ENCODE measurements at regions not wholly inside any gene's neighbourhood (a gene's known extent, or its start where the extent isn't known, plus 50 kb on each side); places are given as distances from the start of the nearest gene placed in this dataset.

DNA sequence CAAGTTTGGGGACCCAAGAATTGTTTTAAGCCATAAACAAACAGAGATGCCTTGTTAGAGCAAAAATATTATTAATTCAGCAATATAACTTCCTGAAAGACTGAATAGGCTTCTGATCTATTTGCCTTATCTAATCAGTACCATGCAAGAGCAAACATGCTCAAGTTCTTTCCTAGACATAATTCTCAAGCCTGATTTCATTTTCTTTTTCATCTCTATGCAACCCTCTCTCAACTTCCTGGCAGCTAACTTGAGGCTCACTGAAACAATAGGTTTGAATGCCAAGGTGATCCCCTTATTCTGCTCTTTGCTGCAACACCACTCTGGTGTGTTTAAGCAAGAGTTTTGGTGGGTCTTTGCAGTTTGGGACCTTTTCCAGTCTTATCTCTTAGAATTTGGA lies 230.9 kb upstream of the CD96 start:
- no peak for FAIRE-seq

DNA sequence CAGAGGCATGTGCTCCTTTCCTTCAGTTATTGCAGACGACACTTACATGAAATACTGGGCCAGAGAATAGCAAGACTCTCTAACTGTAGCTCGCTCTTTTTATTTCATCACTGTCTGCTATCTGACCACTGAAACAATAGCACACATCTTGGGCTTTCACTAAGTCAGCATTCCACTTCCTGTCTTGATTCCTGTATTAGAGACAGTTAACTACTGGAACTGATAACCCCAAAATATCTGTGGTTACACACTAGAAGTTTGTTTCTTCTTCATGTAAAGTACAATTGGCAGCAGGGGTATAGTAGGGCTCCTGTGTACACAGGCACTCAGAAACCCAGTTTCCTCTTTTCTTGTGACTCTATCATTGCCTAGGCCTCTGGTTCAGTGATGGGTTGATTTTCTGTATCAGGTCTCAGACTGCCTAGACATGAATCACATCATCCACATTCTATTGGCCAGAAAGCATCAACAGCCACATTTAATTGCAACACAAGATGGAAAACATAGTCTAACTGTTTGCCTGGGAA lies 230.2 kb upstream of the CD96 start:
- H3K9ac ChIP-seq (ENCODE audit: control insufficient read depth, extremely low read depth, insufficient read depth, low read length), result no peak overlapping the region
- dilution Hi-C loops (cut with MboI; ENCODE audit: extremely low pct_ligation_motif_present, low sequenced_read_pairs), result no loop called here

More for the DNA sequence above, 230.9 kb upstream of the CD96 start:
- dilution Hi-C loops (cut with MboI; ENCODE audit: extremely low pct_ligation_motif_present, low sequenced_read_pairs), result no loop called here
- Histone ChIP-seq H3K9me1 (ENCODE audit: control insufficient read depth, extremely low read depth, insufficient read depth, low read length) (no peaks in the 10 kb centered on the region), H3K27me3 (ENCODE audit: control insufficient read depth, extremely low read depth, insufficient read depth, low read length) (no peaks in the 10 kb centered on the region), H3K9ac (ENCODE audit: control insufficient read depth, extremely low read depth, insufficient read depth, low read length) (no peak overlapping the region), H3K4me1 (ENCODE audit: control insufficient read depth, extremely low read depth, insufficient read depth, low read length) (no peaks in the 10 kb centered on the region), H3K4me3 (ENCODE audit: control insufficient read depth in 2 of 3, extremely low read depth in 1 of 3, insufficient read depth in 2 of 3, low read depth in 1 of 3, low read length in 3 of 3) (no peak overlapping the region), H3K27ac (ENCODE audit: control insufficient read depth, insufficient read depth, low read length) (no peak overlapping the region), H3K4me2 (ENCODE audit: control insufficient read depth, extremely low read depth, insufficient read depth, low read depth, low read length) (no peak overlapping the region), H3K9me3 (ENCODE audit: control insufficient read depth, low read depth, low read length) (no peaks in the 10 kb centered on the region), H2AFZ (ENCODE audit: control insufficient read depth, low read length) (no peak overlapping the region), H3K79me2 (ENCODE audit: control insufficient read depth, insufficient read depth, low read length) (no peaks in the 10 kb centered on the region), H4K20me1 (ENCODE audit: control insufficient read depth, extremely low read depth, insufficient read depth, low read length) (no peaks in the 10 kb centered on the region), H3K36me3 (ENCODE audit: control insufficient read depth in 2 of 2, extremely low read depth in 1 of 2, insufficient read depth in 2 of 2, low read length in 2 of 2) (no peaks in the 10 kb centered on the region)
- TF ChIP-seq EZH2 (IDR thresholded peaks at IDR 0.05; ENCODE audit: low read length), result no peak
- TF ChIP-seq, protein P1, sequence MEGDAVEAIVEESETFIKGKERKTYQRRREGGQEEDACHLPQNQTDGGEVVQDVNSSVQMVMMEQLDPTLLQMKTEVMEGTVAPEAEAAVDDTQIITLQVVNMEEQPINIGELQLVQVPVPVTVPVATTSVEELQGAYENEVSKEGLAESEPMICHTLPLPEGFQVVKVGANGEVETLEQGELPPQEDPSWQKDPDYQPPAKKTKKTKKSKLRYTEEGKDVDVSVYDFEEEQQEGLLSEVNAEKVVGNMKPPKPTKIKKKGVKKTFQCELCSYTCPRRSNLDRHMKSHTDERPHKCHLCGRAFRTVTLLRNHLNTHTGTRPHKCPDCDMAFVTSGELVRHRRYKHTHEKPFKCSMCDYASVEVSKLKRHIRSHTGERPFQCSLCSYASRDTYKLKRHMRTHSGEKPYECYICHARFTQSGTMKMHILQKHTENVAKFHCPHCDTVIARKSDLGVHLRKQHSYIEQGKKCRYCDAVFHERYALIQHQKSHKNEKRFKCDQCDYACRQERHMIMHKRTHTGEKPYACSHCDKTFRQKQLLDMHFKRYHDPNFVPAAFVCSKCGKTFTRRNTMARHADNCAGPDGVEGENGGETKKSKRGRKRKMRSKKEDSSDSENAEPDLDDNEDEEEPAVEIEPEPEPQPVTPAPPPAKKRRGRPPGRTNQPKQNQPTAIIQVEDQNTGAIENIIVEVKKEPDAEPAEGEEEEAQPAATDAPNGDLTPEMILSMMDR (optimal IDR thresholded peaks at IDR 0.05 in 1 of 3, IDR thresholded peaks at IDR 0.05 in 1 of 3, conservative IDR thresholded peaks at IDR 0.05 in 1 of 3; ENCODE audit: extremely low read depth in 1 of 3, insufficient read depth in 2 of 3, low read length in 3 of 3), result no peak
- no peak for DNase-seq (ENCODE audit: low read depth, low spot score)

More for the DNA sequence above, 230.2 kb upstream of the CD96 start:
- Histone ChIP-seq H3K79me2 (ENCODE audit: control insufficient read depth, insufficient read depth, low read length) (no peaks in the 10 kb centered on the region), H3K4me3 (ENCODE audit: control insufficient read depth in 2 of 3, extremely low read depth in 1 of 3, insufficient read depth in 2 of 3, low read depth in 1 of 3, low read length in 3 of 3) (no peak overlapping the region), H3K27ac (ENCODE audit: control insufficient read depth, insufficient read depth, low read length) (no peak overlapping the region), H3K36me3 (ENCODE audit: control insufficient read depth in 2 of 2, extremely low read depth in 1 of 2, insufficient read depth in 2 of 2, low read length in 2 of 2) (no peaks in the 10 kb centered on the region), H3K9me3 (ENCODE audit: control insufficient read depth, low read depth, low read length) (no peaks in the 10 kb centered on the region), H3K9me1 (ENCODE audit: control insufficient read depth, extremely low read depth, insufficient read depth, low read length) (no peaks in the 10 kb centered on the region), H4K20me1 (ENCODE audit: control insufficient read depth, extremely low read depth, insufficient read depth, low read length) (no peaks in the 10 kb centered on the region), H2AFZ (ENCODE audit: control insufficient read depth, low read length) (no peak overlapping the region), H3K4me2 (ENCODE audit: control insufficient read depth, extremely low read depth, insufficient read depth, low read depth, low read length) (no peak overlapping the region), H3K27me3 (ENCODE audit: control insufficient read depth, extremely low read depth, insufficient read depth, low read length) (no peaks in the 10 kb centered on the region), H3K4me1 (ENCODE audit: control insufficient read depth, extremely low read depth, insufficient read depth, low read length) (no peaks in the 10 kb centered on the region)
- DNase-seq (ENCODE audit: low read depth, low spot score) (no peak), FAIRE-seq (no peak)
- no peak for TF ChIP-seq EZH2 (IDR thresholded peaks at IDR 0.05; ENCODE audit: low read length)
- TF ChIP-seq, protein P1 (optimal IDR thresholded peaks at IDR 0.05 in 1 of 3, IDR thresholded peaks at IDR 0.05 in 1 of 3, conservative IDR thresholded peaks at IDR 0.05 in 1 of 3; ENCODE audit: extremely low read depth in 1 of 3, insufficient read depth in 2 of 3, low read length in 3 of 3), result no peak
